Upper lobe of right lung (tissue), 1 donor: ENCODE measurements at regions not wholly inside any gene's neighbourhood (a gene's known extent, or its start where the extent isn't known, plus 50 kb on each side); places are given as distances from the start of the nearest gene placed in this dataset.

ENCODE experiments used
- ATAC-seq: fragments of 200-7000 bp; cut with Tn5 transposase; one replicate; pipeline ENCODE4 v1.9.1; 2020; ENCODE audit warnings: mild to moderate bottlenecking, moderate library complexity
- DNase-seq: peaks from one replicate; pipeline ENCODE4 v3.0.0-alpha.2; 2020
- H3K27ac ChIP-seq: fragments of 200-600 bp; one replicate; pipeline ENCODE4 v1.8.0; 2022
- H3K27me3 ChIP-seq: fragments of 200-600 bp; one replicate; pipeline ENCODE4 v1.8.0; 2022; ENCODE audit warnings: mild to moderate bottlenecking
- H3K36me3 ChIP-seq: fragments of 200-600 bp; one replicate; pipeline ENCODE4 v1.8.0; 2022
- H3K4me1 ChIP-seq: fragments of 200-600 bp; one replicate; pipeline ENCODE4 v1.8.0; 2022
- H3K4me3 ChIP-seq: fragments of 200-600 bp; one replicate; pipeline ENCODE4 v1.8.0; 2022; ENCODE audit warnings: mild to moderate bottlenecking
- H3K9me3 ChIP-seq: fragments of 200-600 bp; one replicate; pipeline ENCODE4 v1.8.0; 2022
- intact Hi-C: fragments of 100-400 bp; cut with DNase I; formaldehyde crosslinking; loops from one replicate; pipeline ENCODE4 v1.11.0; 2022
- TF ChIP-seq, protein P1 (sequence below): fragments of 200-600 bp; IDR thresholded peaks from one replicate; pipeline ENCODE4 v1.8.0; 2022; ENCODE audit warnings: antibody characterized with exemption
- donor health status: DM: no; HTN: yes; CAD: no; lungs with severe emphysema.

DNA sequence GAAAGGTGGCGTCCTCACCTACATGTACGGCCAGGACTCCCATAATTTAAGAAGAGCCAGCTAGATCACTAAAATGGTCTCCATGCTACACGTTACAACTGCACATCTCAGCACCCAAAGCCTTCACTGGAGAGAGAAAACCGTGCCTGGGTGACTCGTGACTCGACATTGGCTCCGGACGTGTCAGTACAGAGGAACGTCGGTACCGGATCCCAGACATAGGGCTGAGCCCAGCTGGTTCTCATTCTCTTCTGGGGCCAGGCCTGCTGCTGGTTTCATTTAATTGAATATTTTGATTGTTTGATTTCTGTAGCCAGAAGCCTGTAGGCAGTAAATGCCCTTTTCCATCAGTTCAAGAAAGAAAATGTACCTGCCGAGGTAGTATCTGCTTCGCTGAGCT lies 93.1 kb downstream of the HHIPL2 start:
- H3K27ac ChIP-seq: no peak overlapping the region
- H3K4me3 ChIP-seq: no peak overlapping the region
- H3K36me3 ChIP-seq: no peaks in the 10 kb centered on the region
- peaks cover 4% of the 10 kb centered on the region for H3K9me3 ChIP-seq
- TF ChIP-seq, protein P1, sequence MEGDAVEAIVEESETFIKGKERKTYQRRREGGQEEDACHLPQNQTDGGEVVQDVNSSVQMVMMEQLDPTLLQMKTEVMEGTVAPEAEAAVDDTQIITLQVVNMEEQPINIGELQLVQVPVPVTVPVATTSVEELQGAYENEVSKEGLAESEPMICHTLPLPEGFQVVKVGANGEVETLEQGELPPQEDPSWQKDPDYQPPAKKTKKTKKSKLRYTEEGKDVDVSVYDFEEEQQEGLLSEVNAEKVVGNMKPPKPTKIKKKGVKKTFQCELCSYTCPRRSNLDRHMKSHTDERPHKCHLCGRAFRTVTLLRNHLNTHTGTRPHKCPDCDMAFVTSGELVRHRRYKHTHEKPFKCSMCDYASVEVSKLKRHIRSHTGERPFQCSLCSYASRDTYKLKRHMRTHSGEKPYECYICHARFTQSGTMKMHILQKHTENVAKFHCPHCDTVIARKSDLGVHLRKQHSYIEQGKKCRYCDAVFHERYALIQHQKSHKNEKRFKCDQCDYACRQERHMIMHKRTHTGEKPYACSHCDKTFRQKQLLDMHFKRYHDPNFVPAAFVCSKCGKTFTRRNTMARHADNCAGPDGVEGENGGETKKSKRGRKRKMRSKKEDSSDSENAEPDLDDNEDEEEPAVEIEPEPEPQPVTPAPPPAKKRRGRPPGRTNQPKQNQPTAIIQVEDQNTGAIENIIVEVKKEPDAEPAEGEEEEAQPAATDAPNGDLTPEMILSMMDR: no peak
- DNase-seq: no peak
- peaks cover 8% of the 10 kb centered on the region for H3K4me1 ChIP-seq
- H3K27me3 ChIP-seq: no peaks in the 10 kb centered on the region
- intact Hi-C loops: no loop called here
- ATAC-seq: peak; percentile 8

DNA sequence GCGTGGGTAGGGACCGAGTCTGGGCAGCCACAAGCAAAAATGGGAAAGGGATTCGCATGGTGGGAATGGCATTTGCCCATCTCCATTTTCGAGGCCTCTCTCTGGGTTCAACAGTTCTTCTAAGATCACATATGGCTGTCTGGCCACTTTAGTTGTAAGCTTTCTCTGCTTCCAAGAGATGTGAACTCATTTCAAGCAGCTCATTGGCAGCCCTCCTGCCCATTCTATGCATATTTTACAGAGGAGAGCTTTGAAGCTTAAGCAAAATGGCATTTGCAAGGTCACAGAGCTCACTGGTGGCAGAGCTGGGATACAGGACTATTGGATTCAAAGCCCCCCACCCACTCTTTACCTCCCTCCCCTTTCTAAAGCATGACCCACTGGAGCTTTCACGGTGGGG lies 93.7 kb downstream of the HHIPL2 start:
- TF ChIP-seq, protein P1: no peak
- intact Hi-C loops: no loop called here
- Histone ChIP-seq H3K4me1 (peaks cover 8% of the 10 kb centered on the region), H3K9me3 (peaks cover 4% of the 10 kb centered on the region), H3K27me3 (no peaks in the 10 kb centered on the region), H3K27ac (no peak overlapping the region), H3K36me3 (no peaks in the 10 kb centered on the region), H3K4me3 (no peak overlapping the region)
- ATAC-seq: no peak
- DNase-seq: no peak

DNA sequence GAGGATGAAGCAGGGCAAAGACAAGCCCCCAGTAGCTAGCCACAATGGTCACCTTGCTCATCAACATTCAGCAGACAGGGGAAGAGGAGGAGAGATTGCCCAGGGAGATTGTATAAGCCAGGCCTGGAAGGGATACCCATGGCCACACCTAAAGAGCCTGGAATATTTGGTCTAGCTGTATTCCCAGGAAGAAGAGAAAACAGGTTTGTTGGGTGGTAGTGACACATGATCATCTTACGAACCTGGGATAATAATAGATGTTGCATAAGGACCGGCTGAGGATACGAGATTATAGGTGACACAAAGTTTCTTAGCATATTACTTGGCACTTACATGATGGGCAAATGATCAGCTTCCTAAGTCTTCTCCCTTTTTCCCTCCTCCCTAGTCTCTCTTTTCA lies 95.9 kb downstream of the HHIPL2 start:
- ATAC-seq (no peak), DNase-seq (no peak)
- Histone ChIP-seq H3K27ac (no peak overlapping the region), H3K4me1 (peaks cover 8% of the 10 kb centered on the region), H3K27me3 (no peaks in the 10 kb centered on the region), H3K4me3 (no peak overlapping the region), H3K9me3 (no peaks in the 10 kb centered on the region), H3K36me3 (no peaks in the 10 kb centered on the region)
- intact Hi-C loops: no loop called here
- TF ChIP-seq, protein P1: no peak

DNA sequence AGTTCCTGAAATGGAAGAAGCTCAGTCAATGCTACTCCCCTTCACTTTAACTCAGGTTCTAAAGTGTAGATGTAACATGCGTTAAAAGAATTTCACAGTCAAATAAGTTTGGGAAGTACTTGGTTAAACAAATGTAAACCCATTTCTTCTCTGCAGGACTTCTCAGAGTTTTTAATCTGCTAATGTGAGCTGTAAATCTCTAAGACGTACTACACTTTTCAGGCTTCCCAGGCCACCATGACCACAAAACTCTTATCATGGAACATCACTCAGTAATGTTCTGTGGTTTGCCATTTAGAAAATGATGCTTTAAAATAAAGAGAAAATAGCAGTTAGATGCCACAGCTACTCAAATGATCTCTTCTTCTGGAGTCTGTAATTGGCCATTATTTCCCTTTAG lies 104.3 kb downstream of the HHIPL2 start:
- DNase-seq: no peak
- Histone ChIP-seq H3K27ac (no peak overlapping the region), H3K9me3 (no peaks in the 10 kb centered on the region), H3K4me1 (no peaks in the 10 kb centered on the region), H3K27me3 (no peaks in the 10 kb centered on the region), H3K4me3 (no peak overlapping the region), H3K36me3 (no peaks in the 10 kb centered on the region)
- no peak for ATAC-seq
- TF ChIP-seq, protein P1: no peak
- intact Hi-C loops: no loop called here

DNA sequence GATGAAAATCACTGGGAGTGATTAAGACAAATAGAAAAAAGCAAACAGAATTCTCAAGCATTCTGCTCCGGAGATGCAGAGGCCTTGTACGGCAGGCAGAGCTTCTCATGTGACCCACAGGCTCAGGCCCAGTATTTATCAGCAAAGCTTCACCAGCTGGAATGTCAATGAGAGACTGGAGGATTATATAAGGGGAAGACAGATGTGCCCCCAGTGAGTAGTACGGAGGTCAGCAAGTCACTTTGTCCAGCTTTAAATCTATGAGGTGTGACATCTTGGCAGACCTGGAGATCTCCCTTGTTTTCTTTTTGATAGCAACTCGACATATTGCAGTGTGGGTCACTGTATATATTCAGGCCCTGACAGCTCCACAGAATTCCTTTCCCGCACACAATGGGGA lies 106.8 kb downstream of the HHIPL2 start:
- Histone ChIP-seq H3K27ac (no peak overlapping the region), H3K36me3 (no peaks in the 10 kb centered on the region), H3K27me3 (no peaks in the 10 kb centered on the region), H3K4me3 (no peak overlapping the region), H3K4me1 (no peaks in the 10 kb centered on the region), H3K9me3 (no peaks in the 10 kb centered on the region)
- TF ChIP-seq, protein P1: no peak
- ATAC-seq (no peak), DNase-seq (no peak)
- intact Hi-C loops: no loop called here

DNA sequence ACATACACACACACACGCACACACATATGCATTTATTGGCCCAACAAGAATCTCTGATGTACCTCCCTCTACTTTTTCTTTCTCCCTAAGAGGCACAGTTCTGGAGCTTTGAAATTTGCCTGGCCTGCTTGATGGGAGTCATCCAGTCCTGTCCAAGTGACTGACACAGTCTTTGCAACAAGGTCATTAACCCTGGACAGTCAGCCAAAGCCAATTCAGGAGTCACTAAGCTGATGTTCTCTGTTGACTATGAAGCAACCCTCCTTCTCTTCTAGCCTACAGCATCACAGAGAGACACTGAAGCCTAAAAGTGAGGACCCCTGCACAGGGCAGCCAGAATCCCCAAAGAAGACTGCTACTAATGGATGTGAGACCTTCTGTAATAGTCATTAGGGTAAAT lies 123.1 kb downstream of the HHIPL2 start:
- H3K27me3 ChIP-seq: no peaks in the 10 kb centered on the region
- no peak overlapping the region for H3K4me3 ChIP-seq
- TF ChIP-seq, protein P1: no peak
- no peaks in the 10 kb centered on the region for H3K9me3 ChIP-seq
- DNase-seq (no peak), ATAC-seq (no peak)
- H3K36me3 ChIP-seq: no peaks in the 10 kb centered on the region
- no peaks in the 10 kb centered on the region for H3K4me1 ChIP-seq
- H3K27ac ChIP-seq: no peak overlapping the region
- intact Hi-C loops: no loop called here
